HCT116 (cell line): ENCODE measurements at regions not wholly inside any gene's neighbourhood (a gene's known extent, or its start where the extent isn't known, plus 50 kb on each side); places are given as distances from the start of the nearest gene placed in this dataset.

Experiments
- ATAC-seq: fragments of 200-7000 bp; cut with Tn5 transposase; 2 replicates; pipeline ENCODE4 v1.9.1; 2020; ENCODE audit warnings: mild to moderate bottlenecking, moderate library complexity
- BruUV-seq: library from RNA; stranded (reverse); fragments of 400-500 nt; replicated peaks from 2 replicates; lab custom pipeline; 2021; lab: Mats Ljungman, UMichigan
- CTCF ChIA-PET: fragments of 300-600 bp; sonication (Branson Sonifier 250); formaldehyde crosslinking; loops from one replicate; lab custom pipeline; 2021; ENCODE audit warnings: antibody characterized with exemption; lab: Charles Lee
- POLR2A ChIA-PET: fragments of 300-600, 350-600 bp; sonication (Branson Sonifier 250); formaldehyde crosslinking; loops from one replicate; lab custom pipeline; 2021; ENCODE audit warnings: antibody characterized with exemption; lab: Charles Lee
- RAD21 ChIA-PET, 2 experiments: fragments of 300-600 bp; sonication (Branson Sonifier 250); formaldehyde crosslinking; loops; one replicate each; lab custom pipeline; 2023; ENCODE audit warnings: low total read pairs in 2 of 2; ENCODE audit not compliant: uncharacterized antibody in 2 of 2, unreplicated experiment in 2 of 2, low non-redundant PET in 1 of 2; lab: Charles Lee
- DNase-seq: peaks from one replicate; pipeline ENCODE4 v3.0.0-alpha.2; 2010; ENCODE audit warnings: low read depth, low spot score
- H2AFZ ChIP-seq: fragments of 200-600 bp; shearing (Covaris generic), sonication (generic); 2 replicates; pipeline ENCODE4 v1.6.1; 2017; ENCODE audit warnings: low read depth, mixed run types, mixed read lengths, antibody characterized with exemption, low read length; ENCODE audit not compliant: poor library complexity, severe bottlenecking
- H3K27ac ChIP-seq: 2 replicates; pipeline ENCODE4 v1.5.1; 2012; ENCODE audit warnings: low read depth, low read length
- H3K27me3 ChIP-seq: fragments of 200-600 bp; sonication (generic); 2 replicates; pipeline ENCODE4 v1.6.1; 2016; ENCODE audit warnings: mixed run types, low read length, mixed read lengths; ENCODE audit not compliant: insufficient read depth
- H3K36me3 ChIP-seq, 2 experiments: fragments of 200-500 bp in 1 of 2; fragments of 200-600 bp in 1 of 2; sonication (Bioruptor generic) in 1 of 2; sonication (generic) in 1 of 2; 2 replicates each; pipeline versions ENCODE4 v1.5.1 to v1.6.1; 2014 to 2016; ENCODE audit warnings: low read length in 2 of 2, inconsistent platforms in 1 of 2, mixed read lengths in 1 of 2, mixed run types in 1 of 2; ENCODE audit not compliant: insufficient read depth in 2 of 2, control insufficient read depth in 1 of 2
- H3K4me1 ChIP-seq, 2 experiments: fragments of 200-600 bp in 1 of 2; sonication (generic) in 1 of 2; 2 replicates each; pipeline versions ENCODE4 v1.5.1 to v1.6.1; 2012 to 2017; ENCODE audit warnings: low read length in 2 of 2, inconsistent platforms in 1 of 2, mild to moderate bottlenecking in 1 of 2, mixed read lengths in 1 of 2, mixed run types in 1 of 2, moderate library complexity in 1 of 2; ENCODE audit not compliant: insufficient read depth in 2 of 2, control insufficient read depth in 1 of 2
- H3K4me2 ChIP-seq: fragments of 200-600 bp; sonication (generic); 2 replicates; pipeline ENCODE4 v1.6.1; 2017; ENCODE audit warnings: mixed run types, low read length, mixed read lengths
- H3K4me3 ChIP-seq, 2 experiments: fragments of 200-600 bp in 1 of 2; sonication (generic) in 1 of 2; replicated peaks in 1 of 2; 2 replicates each; pipeline ENCODE4 v1.5.1; 2011 to 2016; ENCODE audit warnings: low read length in 2 of 2, control low read depth in 1 of 2, low read depth in 1 of 2, mild to moderate bottlenecking in 1 of 2, mixed read lengths in 1 of 2, mixed run types in 1 of 2
- H3K79me2 ChIP-seq: fragments of 200-600 bp; sonication (generic); 2 replicates; pipeline ENCODE4 v1.6.1; 2017; ENCODE audit warnings: mild to moderate bottlenecking, mixed run types, low read length, moderate library complexity, mixed read lengths; ENCODE audit not compliant: insufficient read depth
- H3K9ac ChIP-seq: fragments of 200-600 bp; sonication (generic); 2 replicates; pipeline ENCODE4 v1.6.1; 2016; ENCODE audit warnings: low read length, mixed read lengths
- H3K9me2 ChIP-seq: fragments of 200-600 bp; sonication (generic), shearing (Covaris generic); 2 replicates; pipeline ENCODE4 v1.6.1; 2017; ENCODE audit warnings: mixed run types, mild to moderate bottlenecking, moderate library complexity; ENCODE audit not compliant: insufficient read depth
- H3K9me3 ChIP-seq, 2 experiments: fragments of 200-500 bp in 1 of 2; fragments of 200-600 bp in 1 of 2; sonication (Bioruptor generic) in 1 of 2; sonication (generic) in 1 of 2; 2 replicates each; pipeline ENCODE4 v1.6.1; 2014 to 2017; ENCODE audit warnings: low read length in 2 of 2, mixed read lengths in 2 of 2, inconsistent platforms in 1 of 2, low read depth in 1 of 2, mild to moderate bottlenecking in 1 of 2, mixed run types in 1 of 2, moderate library complexity in 1 of 2; ENCODE audit not compliant: control insufficient read depth in 1 of 2, insufficient read depth in 1 of 2
- H4K20me1 ChIP-seq: fragments of 200-600 bp; sonication (generic), shearing (Covaris generic); 2 replicates; pipeline ENCODE4 v1.6.1; 2017; ENCODE audit warnings: mixed run types, mild to moderate bottlenecking, moderate library complexity; ENCODE audit not compliant: insufficient read depth
- CBX3 ChIP-seq: IDR thresholded peaks from 2 replicates; pipeline ENCODE4 v1.6.1; 2012; ENCODE audit warnings: low read depth
- EGR1 ChIP-seq: IDR thresholded peaks from 2 replicates; pipeline ENCODE4 v1.6.1; 2012; ENCODE audit warnings: low read depth
- EZH2 ChIP-seq: fragments of 200-600 bp; sonication (generic); IDR thresholded peaks from 2 replicates; pipeline ENCODE4 v1.6.1; 2017; ENCODE audit warnings: antibody characterized with exemption, mixed run types
- EZH2phosphoT487 ChIP-seq: fragments of 200-600 bp; IDR thresholded peaks from 2 replicates; pipeline ENCODE4 v1.6.1; 2018; ENCODE audit warnings: antibody characterized with exemption, borderline replicate concordance
- POLR2A ChIP-seq: IDR thresholded peaks from 2 replicates; pipeline ENCODE4 v1.7.0; 2011; ENCODE audit warnings: borderline replicate concordance; ENCODE audit not compliant: insufficient read depth, insufficient read length; ENCODE audit errors: extremely low read depth
- SIN3A ChIP-seq: IDR thresholded peaks from 2 replicates; pipeline ENCODE4 v1.6.1; 2012; ENCODE audit warnings: low read depth
- ZNF274 ChIP-seq: fragments of 200-500 bp; sonication (Bioruptor generic); IDR thresholded peaks from 2 replicates; pipeline ENCODE4 v1.6.1; 2014; ENCODE audit warnings: mild to moderate bottlenecking, low read depth, low read length, inconsistent platforms
- intact Hi-C: fragments of 100-400 bp; cut with micrococcal nuclease; formaldehyde crosslinking; loops from 2 replicates; pipeline ENCODE4 v1.10.0; 2022
- TF ChIP-seq, protein P1 (sequence below): IDR thresholded peaks from 2 replicates; pipeline ENCODE4 v1.6.1; 2011; ENCODE audit warnings: mild to moderate bottlenecking, low read length, moderate library complexity; ENCODE audit not compliant: insufficient replicate concordance; ENCODE audit errors: extremely low read depth
- TF ChIP-seq, protein P2 (sequence below), 3 experiments: fragments of 200-600 bp in 1 of 3; sonication (generic) in 1 of 3; IDR thresholded peaks in 2 of 3; conservative IDR thresholded peaks in 1 of 3; 2 replicates each; pipeline ENCODE4 v1.5.1; 2012 to 2017; ENCODE audit warnings: low read depth in 2 of 3, low read length in 2 of 3, antibody characterized with exemption in 1 of 3, borderline replicate concordance in 1 of 3, control low read depth in 1 of 3, mild to moderate bottlenecking in 1 of 3, mixed read lengths in 1 of 3, mixed run types in 1 of 3, moderate library complexity in 1 of 3; ENCODE audit not compliant: insufficient read depth in 1 of 3

DNA sequence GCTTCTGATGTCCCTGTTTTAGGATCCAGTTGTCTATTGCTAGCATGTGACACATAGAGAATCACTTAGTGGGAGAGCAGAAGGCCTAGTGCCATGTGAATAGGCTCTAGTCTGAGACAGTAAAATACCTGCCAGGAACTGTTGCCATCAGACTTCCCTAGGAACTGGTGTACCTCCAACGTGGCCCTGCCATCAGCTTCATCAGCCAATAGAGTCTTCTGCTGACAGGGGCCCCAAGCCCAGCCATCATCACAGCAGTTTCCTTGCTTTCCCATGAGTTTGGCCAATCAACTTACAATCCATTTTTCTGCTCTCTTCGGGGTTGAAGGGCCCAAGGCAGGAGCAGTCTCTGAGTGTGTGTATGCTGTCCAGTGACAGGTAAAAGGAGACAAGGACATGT lies 128.4 kb upstream of the ADRA1B start (continued):
- no peak for TF ChIP-seq POLR2A
- TF ChIP-seq, protein P1, sequence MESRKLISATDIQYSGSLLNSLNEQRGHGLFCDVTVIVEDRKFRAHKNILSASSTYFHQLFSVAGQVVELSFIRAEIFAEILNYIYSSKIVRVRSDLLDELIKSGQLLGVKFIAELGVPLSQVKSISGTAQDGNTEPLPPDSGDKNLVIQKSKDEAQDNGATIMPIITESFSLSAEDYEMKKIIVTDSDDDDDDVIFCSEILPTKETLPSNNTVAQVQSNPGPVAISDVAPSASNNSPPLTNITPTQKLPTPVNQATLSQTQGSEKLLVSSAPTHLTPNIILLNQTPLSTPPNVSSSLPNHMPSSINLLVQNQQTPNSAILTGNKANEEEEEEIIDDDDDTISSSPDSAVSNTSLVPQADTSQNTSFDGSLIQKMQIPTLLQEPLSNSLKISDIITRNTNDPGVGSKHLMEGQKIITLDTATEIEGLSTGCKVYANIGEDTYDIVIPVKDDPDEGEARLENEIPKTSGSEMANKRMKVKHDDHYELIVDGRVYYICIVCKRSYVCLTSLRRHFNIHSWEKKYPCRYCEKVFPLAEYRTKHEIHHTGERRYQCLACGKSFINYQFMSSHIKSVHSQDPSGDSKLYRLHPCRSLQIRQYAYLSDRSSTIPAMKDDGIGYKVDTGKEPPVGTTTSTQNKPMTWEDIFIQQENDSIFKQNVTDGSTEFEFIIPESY: no peak
- no peak for TF ChIP-seq EZH2phosphoT487
- no peak for TF ChIP-seq SIN3A

DNA sequence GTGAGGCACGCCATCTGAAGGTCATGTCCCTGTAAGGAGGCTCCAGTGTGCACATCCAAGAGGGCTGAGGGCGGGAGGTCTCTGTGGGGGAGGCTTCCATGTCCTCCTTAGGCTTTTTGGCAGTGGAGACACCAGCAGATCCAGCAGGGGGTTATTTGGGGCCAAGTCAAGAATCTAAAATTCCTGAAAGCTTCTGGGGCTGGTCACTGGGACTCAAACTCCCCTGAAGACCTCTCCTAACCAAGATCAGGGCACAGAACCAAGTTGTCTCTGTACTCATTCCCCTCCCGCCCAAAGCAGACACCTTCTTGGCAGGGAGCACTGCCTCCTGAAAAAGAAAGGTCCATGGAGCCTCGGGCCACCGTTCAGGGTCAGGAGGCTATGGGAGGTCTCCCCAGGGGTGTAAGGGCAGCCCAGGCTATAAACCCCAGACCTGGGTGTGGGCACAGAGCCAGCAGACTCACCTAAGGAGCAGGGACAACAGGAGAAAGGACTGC lies 127.4 kb upstream of the ADRA1B start:
- Histone ChIP-seq H3K4me2 (no peak overlapping the region), H3K9ac (no peak overlapping the region), H3K4me3 (no peak overlapping the region), H3K27me3 (no peaks in the 10 kb centered on the region), H3K9me2 (no peaks in the 10 kb centered on the region), H3K36me3 (no peaks in the 10 kb centered on the region), H2AFZ (no peak overlapping the region), H3K4me1 (no peaks in the 10 kb centered on the region), H3K27ac (no peak overlapping the region), H3K9me3 (no peaks in the 10 kb centered on the region), H3K79me2 (no peaks in the 10 kb centered on the region), H4K20me1 (no peaks in the 10 kb centered on the region)
- BruUV-seq: no TSS peak
- no peak for DNase-seq
- intact Hi-C loops: no loop called here
- TF ChIP-seq SIN3A (no peak), ZNF274 (no peak), EGR1 (no peak)
- ChIA-PET RAD21 (no interaction called here), CTCF (no interaction called here), POLR2A (no interaction called here)
- ATAC-seq: no peak

DNA sequence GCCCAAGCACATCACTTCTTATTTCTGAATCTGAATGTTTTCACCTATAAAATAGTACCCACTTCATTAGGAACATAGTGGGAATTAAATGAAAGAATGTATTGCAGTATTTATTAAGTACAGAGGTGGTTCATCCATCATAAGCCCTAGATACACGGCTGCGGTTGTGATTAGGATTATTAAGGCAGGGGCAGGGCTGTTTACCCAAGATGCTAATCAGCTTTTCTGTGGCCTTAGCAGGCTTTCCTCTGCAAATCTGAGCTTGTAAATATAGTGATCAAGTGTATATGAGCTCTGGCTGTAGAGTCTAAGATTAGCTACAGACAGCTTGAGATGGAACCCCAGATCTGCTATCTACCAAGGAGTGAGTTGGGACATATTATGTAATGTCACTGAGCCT lies 124.1 kb upstream of the ADRA1B start:
- DNase-seq: no peak
- Histone ChIP-seq H3K36me3 (no peaks in the 10 kb centered on the region), H3K9me3 (no peaks in the 10 kb centered on the region), H3K9ac (no peak overlapping the region), H3K4me1 (no peaks in the 10 kb centered on the region), H3K4me3 (no peak overlapping the region), H3K4me2 (no peak overlapping the region), H3K27me3 (no peaks in the 10 kb centered on the region), H3K79me2 (no peaks in the 10 kb centered on the region), H4K20me1 (no peaks in the 10 kb centered on the region), H3K27ac (no peak overlapping the region), H2AFZ (no peak overlapping the region), H3K9me2 (no peaks in the 10 kb centered on the region)
- ChIA-PET CTCF (no interaction called here), RAD21 (no interaction called here), POLR2A (interaction anchor here (1.1 kb wide), 1 partner anchor 10 kb away, joined by 3 read pairs; no protein-coding TSS in a partner anchor)
- intact Hi-C loops: no loop called here
- ATAC-seq: no peak
- BruUV-seq: no TSS peak
- TF ChIP-seq, protein P1: no peak
- TF ChIP-seq SIN3A (no peak), EZH2 (no peak), EGR1 (no peak), POLR2A (no peak), CBX3 (no peak)
- TF ChIP-seq, protein P2, sequence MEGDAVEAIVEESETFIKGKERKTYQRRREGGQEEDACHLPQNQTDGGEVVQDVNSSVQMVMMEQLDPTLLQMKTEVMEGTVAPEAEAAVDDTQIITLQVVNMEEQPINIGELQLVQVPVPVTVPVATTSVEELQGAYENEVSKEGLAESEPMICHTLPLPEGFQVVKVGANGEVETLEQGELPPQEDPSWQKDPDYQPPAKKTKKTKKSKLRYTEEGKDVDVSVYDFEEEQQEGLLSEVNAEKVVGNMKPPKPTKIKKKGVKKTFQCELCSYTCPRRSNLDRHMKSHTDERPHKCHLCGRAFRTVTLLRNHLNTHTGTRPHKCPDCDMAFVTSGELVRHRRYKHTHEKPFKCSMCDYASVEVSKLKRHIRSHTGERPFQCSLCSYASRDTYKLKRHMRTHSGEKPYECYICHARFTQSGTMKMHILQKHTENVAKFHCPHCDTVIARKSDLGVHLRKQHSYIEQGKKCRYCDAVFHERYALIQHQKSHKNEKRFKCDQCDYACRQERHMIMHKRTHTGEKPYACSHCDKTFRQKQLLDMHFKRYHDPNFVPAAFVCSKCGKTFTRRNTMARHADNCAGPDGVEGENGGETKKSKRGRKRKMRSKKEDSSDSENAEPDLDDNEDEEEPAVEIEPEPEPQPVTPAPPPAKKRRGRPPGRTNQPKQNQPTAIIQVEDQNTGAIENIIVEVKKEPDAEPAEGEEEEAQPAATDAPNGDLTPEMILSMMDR (IDR thresholded peaks at IDR 0.05 in 2 of 3, conservative IDR thresholded peaks at IDR 0.05 in 1 of 3; ENCODE audit: borderline replicate concordance in 1 of 3, insufficient read depth in 1 of 3, low read depth in 2 of 3, low read length in 2 of 3): no peak
